SK-N-SH treated with all-trans-retinoic acid at 6 μM for 48 hours (cell line): ENCODE measurements at regions not wholly inside any gene's neighbourhood (a gene's known extent, or its start where the extent isn't known, plus 50 kb on each side); places are given as distances from the start of the nearest gene placed in this dataset.

Experiments used
- ATAC-seq: fragments of 200-7000 bp; cut with Tn5 transposase; 3 replicates; pipeline ENCODE4 v1.9.1; 2020; ENCODE audit warnings: mild to moderate bottlenecking, moderate library complexity
- ARNTL ChIP-seq: fragments of 450-650 bp; formaldehyde crosslinking; IDR thresholded peaks from 2 replicates; pipeline ENCODE4 v1.5.0; 2020; ENCODE audit warnings: low read depth, mild to moderate bottlenecking, moderate library complexity, borderline replicate concordance
- BACH2 ChIP-seq: fragments of 250-450 bp; sonication (Bioruptor Pico); IDR thresholded peaks from 2 replicates; pipeline ENCODE4 v1.9.0; 2021; ENCODE audit warnings: mild to moderate bottlenecking, borderline replicate concordance
- CSDC2 ChIP-seq: fragments of 250-450 bp; sonication (Bioruptor Pico); IDR thresholded peaks from 2 replicates; pipeline ENCODE4 v1.5.0; 2020; ENCODE audit warnings: mild to moderate bottlenecking, moderate library complexity
- CSRNP3 ChIP-seq: fragments of 250-450 bp; sonication (Bioruptor Pico); IDR thresholded peaks from 2 replicates; pipeline ENCODE4 v1.5.1; 2021; ENCODE audit warnings: mild to moderate bottlenecking, moderate library complexity
- ESRRG ChIP-seq: fragments of 250-450 bp; sonication (Bioruptor Pico); IDR thresholded peaks from 2 replicates; pipeline ENCODE4 v1.6.1; 2021; ENCODE audit warnings: mild to moderate bottlenecking
- GLIS3 ChIP-seq: fragments of 250-450 bp; sonication (Bioruptor Pico); IDR thresholded peaks from 2 replicates; pipeline ENCODE4 v1.5.0; 2020; ENCODE audit warnings: mild to moderate bottlenecking, moderate library complexity
- ISL1 ChIP-seq: fragments of 250-450 bp; sonication (Bioruptor Pico); IDR thresholded peaks from 2 replicates; pipeline ENCODE4 v2.1.2; 2022; ENCODE audit warnings: mild to moderate bottlenecking, moderate library complexity
- OSR1 ChIP-seq: fragments of 250-450 bp; sonication (Bioruptor Pico); IDR thresholded peaks from 2 replicates; pipeline ENCODE4 v1.8.0; 2022; ENCODE audit warnings: moderate library complexity, mild to moderate bottlenecking, inconsistent platforms
- PPARA ChIP-seq: fragments of 250-450 bp; sonication (Bioruptor Pico); IDR thresholded peaks from 2 replicates; pipeline ENCODE4 v1.5.0; 2020; ENCODE audit warnings: mild to moderate bottlenecking, borderline replicate concordance
- RARB ChIP-seq: fragments of 250-450 bp; sonication (Bioruptor Pico); IDR thresholded peaks from 2 replicates; pipeline ENCODE4 v1.8.0; 2021; ENCODE audit warnings: mild to moderate bottlenecking, moderate library complexity
- SNAI2 ChIP-seq: fragments of 250-450 bp; sonication (Bioruptor Pico); IDR thresholded peaks from 2 replicates; pipeline ENCODE4 v1.5.0; 2020; ENCODE audit warnings: mild to moderate bottlenecking, moderate library complexity
- TCF4 ChIP-seq: fragments of 250-450 bp; sonication (Bioruptor Pico); IDR thresholded peaks from 2 replicates; pipeline ENCODE4 v1.8.0; 2021; ENCODE audit warnings: mild to moderate bottlenecking, moderate library complexity, borderline replicate concordance
- TSHZ2 ChIP-seq: fragments of 250-450 bp; sonication (Bioruptor Pico); IDR thresholded peaks from 2 replicates; pipeline ENCODE4 v1.5.0; 2020; ENCODE audit warnings: mild to moderate bottlenecking, moderate library complexity
- ZC3H10 ChIP-seq: fragments of 250-450 bp; sonication (Bioruptor Pico); IDR thresholded peaks from 2 replicates; pipeline ENCODE4 v1.5.1; 2021; ENCODE audit warnings: mild to moderate bottlenecking, moderate library complexity
- ZFP3 ChIP-seq: fragments of 250-450 bp; sonication (Bioruptor Pico); IDR thresholded peaks from 2 replicates; pipeline ENCODE4 v1.5.0; 2020; ENCODE audit warnings: mild to moderate bottlenecking, moderate library complexity
- ZFP30 ChIP-seq: fragments of 450-650 bp; formaldehyde crosslinking; IDR thresholded peaks from 2 replicates; pipeline ENCODE4 v1.5.0; 2022; ENCODE audit warnings: mild to moderate bottlenecking, moderate library complexity
- ZNF565 ChIP-seq: fragments of 450-650 bp; formaldehyde crosslinking; conservative IDR thresholded peaks from 2 replicates; pipeline ENCODE4 v1.5.0; 2020; ENCODE audit warnings: low read depth, mild to moderate bottlenecking, moderate library complexity
- ZNF70 ChIP-seq: fragments of 450-650 bp; formaldehyde crosslinking; IDR thresholded peaks from 2 replicates; pipeline ENCODE4 v1.5.0; 2020; ENCODE audit warnings: mild to moderate bottlenecking, moderate library complexity
- ZNF8 ChIP-seq: fragments of 450-650 bp; formaldehyde crosslinking; IDR thresholded peaks from 2 replicates; pipeline ENCODE4 v1.5.0; 2020; ENCODE audit warnings: mild to moderate bottlenecking, moderate library complexity
- TF ChIP-seq, protein P1 (sequence below): fragments of 250-450 bp; sonication (Bioruptor Pico); IDR thresholded peaks from 2 replicates; pipeline ENCODE4 v1.5.1; 2020; ENCODE audit warnings: low read depth, mild to moderate bottlenecking, moderate library complexity
- TF ChIP-seq, protein P2 (sequence below): fragments of 250-450 bp; sonication (Bioruptor Pico); IDR thresholded peaks from 2 replicates; pipeline ENCODE4 v1.8.0; 2020; ENCODE audit warnings: mild to moderate bottlenecking, moderate library complexity, borderline replicate concordance

DNA sequence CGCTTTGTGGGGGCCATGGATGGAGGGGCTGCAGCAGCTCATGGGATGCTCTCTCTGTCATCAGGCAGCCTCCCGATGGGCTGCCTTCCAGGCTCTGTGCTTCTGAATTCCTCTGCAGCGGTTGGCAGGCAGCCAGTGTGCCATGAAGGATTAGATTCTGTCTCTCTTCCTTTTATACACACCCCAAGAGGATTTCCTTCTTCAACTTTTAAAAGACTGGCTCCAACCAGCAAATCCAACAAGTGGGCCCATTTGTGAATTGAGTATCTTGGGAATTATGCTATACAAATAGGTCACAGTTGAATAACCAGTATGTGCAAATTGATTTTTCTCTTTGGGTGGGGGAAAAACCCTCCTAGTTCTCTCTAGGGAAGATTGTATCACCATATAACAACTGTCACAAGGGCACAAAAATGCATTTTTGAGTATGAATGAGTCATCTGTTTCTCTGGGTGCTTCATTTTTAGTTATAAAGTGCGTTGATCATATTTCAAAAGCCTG is 96.8 kb upstream of the FAT1 start:
- peak; percentile 92 for ATAC-seq
- no peak for TF ChIP-seq ZNF70 (CRISPR knock-in tag)
- TF ChIP-seq, protein P1, sequence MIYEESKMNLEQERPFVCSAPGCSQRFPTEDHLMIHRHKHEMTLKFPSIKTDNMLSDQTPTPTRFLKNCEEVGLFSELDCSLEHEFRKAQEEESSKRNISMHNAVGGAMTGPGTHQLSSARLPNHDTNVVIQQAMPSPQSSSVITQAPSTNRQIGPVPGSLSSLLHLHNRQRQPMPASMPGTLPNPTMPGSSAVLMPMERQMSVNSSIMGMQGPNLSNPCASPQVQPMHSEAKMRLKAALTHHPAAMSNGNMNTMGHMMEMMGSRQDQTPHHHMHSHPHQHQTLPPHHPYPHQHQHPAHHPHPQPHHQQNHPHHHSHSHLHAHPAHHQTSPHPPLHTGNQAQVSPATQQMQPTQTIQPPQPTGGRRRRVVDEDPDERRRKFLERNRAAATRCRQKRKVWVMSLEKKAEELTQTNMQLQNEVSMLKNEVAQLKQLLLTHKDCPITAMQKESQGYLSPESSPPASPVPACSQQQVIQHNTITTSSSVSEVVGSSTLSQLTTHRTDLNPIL (CRISPR knock-in tag), result no peak
- TF ChIP-seq, protein P2, sequence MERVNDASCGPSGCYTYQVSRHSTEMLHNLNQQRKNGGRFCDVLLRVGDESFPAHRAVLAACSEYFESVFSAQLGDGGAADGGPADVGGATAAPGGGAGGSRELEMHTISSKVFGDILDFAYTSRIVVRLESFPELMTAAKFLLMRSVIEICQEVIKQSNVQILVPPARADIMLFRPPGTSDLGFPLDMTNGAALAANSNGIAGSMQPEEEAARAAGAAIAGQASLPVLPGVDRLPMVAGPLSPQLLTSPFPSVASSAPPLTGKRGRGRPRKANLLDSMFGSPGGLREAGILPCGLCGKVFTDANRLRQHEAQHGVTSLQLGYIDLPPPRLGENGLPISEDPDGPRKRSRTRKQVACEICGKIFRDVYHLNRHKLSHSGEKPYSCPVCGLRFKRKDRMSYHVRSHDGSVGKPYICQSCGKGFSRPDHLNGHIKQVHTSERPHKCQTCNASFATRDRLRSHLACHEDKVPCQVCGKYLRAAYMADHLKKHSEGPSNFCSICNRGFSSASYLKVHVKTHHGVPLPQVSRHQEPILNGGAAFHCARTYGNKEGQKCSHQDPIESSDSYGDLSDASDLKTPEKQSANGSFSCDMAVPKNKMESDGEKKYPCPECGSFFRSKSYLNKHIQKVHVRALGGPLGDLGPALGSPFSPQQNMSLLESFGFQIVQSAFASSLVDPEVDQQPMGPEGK, result peak; percentile 26; the same call in 1 of the 2 replicates

GRCh38 chr4:186823989-186824388 is 100.3 kb upstream of the FAT1 start:
- TF ChIP-seq ISL1 (CRISPR knock-in tag) (no peak), OSR1 (CRISPR knock-in tag) (no peak), TSHZ2 (CRISPR knock-in tag) (no peak), RARB (CRISPR knock-in tag) (no peak), CSDC2 (no peak)
- no peak for ATAC-seq

- no peak for ATAC-seq
- TF ChIP-seq CSDC2 (no peak), BACH2 (CRISPR knock-in tag) (no peak), OSR1 (CRISPR knock-in tag) (no peak), CSRNP3 (CRISPR knock-in tag) (no peak), TCF4 (CRISPR knock-in tag) (no peak), ZC3H10 (CRISPR knock-in tag) (no peak), RARB (CRISPR knock-in tag) (no peak), PPARA (no peak), ZFP3 (no peak), SNAI2 (CRISPR knock-in tag) (no peak), ZNF8 (CRISPR knock-in tag) (no peak), ISL1 (CRISPR knock-in tag) (no peak), GLIS3 (CRISPR knock-in tag) (no peak), ZFP30 (CRISPR knock-in tag) (no peak), ARNTL (CRISPR knock-in tag) (no peak), ZNF565 (CRISPR knock-in tag) (no peak), ZNF70 (CRISPR knock-in tag) (no peak), ESRRG (CRISPR knock-in tag) (no peak)
- TF ChIP-seq, protein P2, result no peak
- TF ChIP-seq, protein P1 (CRISPR knock-in tag), result no peak
These were observed 101.4 kb upstream of the FAT1 start for GRCh38 chr4:186825069-186825468.
